ENCODE measurements at regions not wholly inside any gene's neighbourhood (a gene's known extent, or its start where the extent isn't known, plus 50 kb on each side); places are given as distances from the start of the nearest gene placed in this dataset.
"Not testable (repeated sequence)": the region's sequence is repeated elsewhere in the genome, so short reads cannot be mapped to it uniquely, and the experiment has no call there.

DNA sequence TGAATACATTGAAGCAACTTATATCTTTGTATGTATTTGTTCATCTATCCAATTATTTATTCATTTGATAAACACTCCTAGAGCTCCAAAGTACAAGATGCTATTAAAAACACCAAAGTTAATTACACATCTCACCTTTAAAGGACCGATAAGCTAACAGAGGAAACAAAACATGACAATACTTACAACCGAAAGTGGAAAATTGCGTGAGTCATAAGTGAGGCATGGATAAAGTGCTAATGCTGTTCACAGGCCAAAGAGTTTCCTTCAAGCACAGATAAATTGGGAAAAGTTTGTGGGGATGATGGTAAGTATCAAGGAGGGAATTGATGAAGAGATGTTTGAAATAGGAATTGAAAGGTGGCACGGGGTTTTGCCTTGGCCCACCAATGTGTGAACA is 172.8 kb upstream of the KITLG start:
- peak; percentile 44 for DNase-seq (ENCODE audit: low spot score)

DNA sequence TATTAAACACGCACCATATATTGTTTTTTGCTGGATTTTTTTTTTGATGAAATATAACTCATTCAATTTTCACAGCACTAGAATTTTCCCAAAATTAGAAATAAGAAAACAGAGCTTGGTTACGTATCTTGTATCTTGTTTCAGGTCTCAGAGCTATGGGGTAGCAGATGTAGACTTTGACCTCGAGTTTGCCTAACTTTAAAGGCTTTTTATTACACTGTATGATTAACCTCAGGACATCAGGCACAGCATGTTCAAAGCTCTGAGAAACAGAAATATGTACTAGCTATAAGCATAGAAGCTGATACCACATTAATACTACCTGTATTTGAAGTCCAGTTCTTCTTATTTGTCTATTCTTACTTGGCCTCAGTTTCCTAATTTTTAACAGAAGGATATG is 171.9 kb upstream of the KITLG start:
- peak; percentile 81 for DNase-seq (ENCODE audit: low spot score)

DNA sequence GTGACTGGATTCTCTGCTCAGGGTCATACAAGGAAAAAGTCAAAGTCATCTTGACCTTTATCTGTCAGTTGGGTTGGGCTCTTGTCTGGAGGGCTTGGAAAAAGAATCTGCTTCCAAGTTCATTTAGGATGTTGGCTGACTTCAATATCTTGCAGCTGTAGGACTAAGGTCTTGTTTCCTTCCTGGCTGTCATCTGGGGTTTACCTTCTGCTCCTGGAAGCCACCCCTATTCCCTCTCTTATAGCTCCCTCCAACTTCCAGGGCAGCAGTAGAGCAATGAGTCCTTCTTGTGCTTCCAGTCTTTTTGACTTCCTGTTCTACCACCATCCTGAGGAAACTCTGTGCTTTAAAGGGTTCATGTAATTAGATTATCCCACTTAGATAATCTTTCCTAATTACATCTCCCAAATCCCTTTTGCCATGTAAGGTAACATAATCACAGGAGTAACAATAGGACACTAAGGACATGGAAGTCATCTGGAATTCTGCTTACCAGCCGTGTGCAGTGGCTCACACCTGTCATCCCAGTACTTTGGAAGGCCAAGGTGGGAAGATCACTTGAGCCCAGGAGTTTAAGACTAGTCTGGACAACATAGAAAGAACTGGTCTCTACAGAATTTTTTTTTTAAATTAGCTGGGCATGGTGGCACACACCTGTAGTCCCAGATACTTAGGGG is 170.7 kb upstream of the KITLG start:
- no peak for DNase-seq (ENCODE audit: low spot score)

DNA sequence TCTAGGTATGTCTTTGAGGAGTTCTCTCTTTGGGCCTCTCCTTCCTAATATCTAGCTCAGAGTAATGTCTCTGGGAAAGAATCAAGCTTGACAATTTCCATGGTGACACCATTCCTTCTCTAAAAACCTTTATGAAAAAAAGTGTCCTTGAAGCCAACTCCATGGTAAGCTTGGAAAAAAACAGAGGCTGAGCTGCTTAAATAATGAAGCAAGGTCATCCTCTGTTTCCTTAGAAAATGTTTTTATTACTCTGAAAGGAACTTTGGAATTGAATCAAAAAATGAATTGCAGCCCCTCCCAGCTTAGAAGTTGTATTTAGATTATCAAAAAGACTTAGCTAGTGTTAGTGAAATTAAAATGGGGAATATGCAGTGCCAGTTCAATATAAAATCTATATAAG is 166.1 kb upstream of the KITLG start:
- no peak for DNase-seq (ENCODE audit: low spot score)

DNA sequence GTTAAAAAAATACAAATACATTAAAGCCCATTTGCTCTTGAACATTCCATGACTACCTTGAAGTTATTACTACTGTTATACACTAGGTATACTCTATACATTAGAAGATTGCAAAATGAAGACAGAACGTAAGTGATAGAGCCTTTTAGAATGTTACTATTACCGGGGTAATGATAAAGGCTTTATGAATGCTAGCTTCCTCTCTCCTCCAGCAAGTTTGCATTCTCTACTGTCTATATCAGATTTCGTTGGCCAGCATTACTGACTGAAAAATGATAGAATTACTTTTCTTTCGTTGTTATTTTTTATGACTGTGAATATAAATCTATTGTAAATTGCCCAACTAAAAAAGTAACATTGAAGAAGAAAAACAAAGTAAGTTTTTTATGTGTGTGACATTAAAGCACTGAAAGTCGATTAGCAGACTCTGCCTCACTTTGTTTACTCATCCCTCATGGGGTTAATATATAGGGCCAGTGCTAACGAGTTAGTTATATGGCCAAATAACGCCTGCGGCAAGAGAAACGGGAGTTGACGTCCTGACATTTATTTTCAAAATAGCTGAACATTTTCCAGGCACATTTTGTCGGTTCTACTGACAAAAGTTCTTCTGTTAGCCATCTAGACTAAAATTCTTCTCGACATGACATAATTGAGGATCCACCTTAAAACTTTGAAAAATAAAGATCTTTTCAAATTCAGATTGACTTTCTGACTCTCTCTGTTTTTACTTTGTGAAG is 163.8 kb upstream of the KITLG start:
- no peak for DNase-seq (ENCODE audit: low spot score)

DNA sequence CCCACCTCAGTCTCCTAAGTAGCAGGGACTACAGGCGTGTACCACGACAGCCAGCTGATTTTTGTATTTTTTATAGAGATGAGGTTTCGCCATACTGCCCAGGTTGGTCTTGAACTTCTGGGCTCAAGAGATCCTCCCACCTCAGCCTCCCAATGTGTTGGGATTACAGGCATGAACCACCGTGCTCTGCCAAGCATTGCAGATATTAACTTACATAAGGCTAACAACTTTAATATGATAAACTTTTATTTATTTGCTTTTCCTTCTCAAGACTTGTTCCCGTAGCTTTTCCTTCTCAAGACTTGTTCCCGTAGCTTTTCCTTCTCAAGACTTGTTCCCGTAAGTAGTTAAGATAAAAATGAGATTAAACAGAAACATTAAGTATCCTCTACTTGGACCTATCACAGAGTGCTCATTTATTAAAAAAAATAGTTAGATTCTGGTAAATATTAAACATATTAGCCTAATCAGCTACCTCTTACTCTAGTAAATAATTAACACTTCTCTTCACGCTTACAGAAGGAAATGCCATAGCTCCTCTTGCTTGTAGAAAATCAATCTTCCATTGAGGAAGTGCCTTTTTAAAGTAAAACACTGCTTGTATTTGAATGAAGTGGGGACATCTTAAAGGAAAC is 157.7 kb upstream of the KITLG start:
- DNase-seq (ENCODE audit: low spot score) = no peak

DNA sequence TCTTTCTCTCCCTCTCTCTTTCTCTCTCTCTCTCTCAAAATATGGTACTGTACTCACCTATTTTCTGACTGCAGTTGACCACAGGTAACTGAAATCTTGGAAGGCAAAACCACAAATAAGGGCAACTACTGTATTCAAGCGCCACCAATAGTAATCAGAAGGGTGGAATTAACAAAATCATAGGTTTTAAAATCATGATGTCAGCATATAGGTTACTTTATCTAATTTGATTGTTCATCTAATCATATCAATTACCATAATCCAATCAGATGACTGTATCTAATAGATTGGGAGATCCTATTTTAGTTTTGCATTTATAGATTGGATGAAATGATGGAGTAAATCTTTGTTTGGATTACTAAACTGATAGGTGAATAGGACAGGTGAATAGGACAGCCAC is 155.8 kb upstream of the KITLG start:
- DNase-seq (ENCODE audit: low spot score) = no peak

DNA sequence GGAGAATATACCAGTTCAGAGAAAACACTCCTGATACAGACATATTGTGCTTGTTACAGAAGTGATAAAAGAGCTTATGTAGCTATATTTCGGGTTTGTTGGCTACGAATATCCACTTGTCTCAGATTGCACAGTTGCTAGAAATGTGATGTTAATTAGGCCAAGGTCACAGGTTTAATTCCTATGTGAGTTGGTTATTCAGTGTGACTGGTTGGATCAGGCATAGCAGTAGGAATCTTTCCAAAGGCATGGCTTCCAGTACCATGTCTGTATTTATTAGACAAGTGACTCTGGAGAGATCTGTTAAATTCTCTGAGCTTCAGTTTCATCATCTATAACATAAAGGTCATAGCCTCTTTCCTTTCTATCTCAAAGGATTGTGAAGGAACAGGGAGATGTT is 152.7 kb upstream of the KITLG start:
- DNase-seq (ENCODE audit: low spot score) = no peak

DNA sequence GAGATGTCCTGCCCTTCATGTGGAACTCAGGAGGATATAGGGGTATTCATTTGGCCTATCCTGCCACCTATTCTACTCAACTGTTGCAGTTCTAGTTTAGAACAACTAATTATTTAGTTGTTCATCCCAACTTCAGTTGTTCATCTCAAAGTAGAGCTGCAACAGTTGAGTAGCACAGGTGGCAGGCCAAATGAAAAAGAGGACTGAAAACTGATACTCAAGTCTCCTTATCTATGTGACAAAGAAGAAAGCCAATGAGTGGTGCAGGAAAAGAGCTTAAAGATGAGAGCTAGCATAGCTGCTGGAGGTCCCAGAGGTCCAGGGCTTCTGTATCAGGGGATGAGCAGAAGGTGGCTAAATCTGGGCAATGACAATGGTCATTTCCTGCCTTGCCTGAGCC is 148.9 kb upstream of the KITLG start:
- no peak for DNase-seq (ENCODE audit: low spot score)

DNA sequence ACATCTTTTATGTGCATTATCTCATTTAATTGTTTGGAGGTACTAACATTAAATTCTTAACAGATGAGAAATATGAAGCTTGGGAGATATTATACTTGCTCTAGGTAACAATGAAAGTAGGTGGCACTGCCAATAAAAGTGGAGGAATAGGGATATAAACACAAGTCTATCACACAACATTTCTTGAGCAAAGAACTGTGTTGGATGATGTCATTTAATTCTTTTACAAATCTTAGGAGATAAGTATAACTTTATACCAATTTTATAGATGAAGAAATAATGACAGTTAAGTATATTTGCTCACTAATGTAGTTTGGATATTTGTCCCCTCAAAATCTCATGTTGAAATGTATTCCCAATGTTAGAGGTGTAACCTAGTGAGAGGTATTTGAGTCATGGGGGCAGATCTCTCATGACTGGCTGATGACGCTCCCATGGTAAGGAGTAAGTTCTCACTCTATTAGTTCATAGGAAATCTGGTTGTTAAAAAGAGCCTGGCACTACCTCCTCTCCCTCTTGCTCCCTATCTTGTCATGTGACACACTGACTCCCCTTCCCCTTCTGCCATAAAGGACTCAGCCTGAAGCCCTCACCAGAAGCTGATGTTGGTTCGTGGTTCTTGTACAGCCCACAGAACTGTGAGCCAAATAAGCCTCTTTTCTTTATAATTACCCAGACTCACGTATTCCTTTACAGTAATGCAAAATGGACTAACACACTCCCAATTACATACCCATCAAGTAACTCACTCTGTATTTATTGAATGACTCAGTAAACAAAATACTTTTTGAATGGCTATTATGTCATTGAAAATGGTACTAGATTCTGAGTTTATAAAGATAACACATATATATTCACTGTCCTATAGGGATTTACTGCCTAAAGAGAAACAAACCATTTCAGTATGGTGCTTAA is 146.8 kb upstream of the KITLG start:
- DNase-seq (ENCODE audit: low spot score) = no peak

DNA sequence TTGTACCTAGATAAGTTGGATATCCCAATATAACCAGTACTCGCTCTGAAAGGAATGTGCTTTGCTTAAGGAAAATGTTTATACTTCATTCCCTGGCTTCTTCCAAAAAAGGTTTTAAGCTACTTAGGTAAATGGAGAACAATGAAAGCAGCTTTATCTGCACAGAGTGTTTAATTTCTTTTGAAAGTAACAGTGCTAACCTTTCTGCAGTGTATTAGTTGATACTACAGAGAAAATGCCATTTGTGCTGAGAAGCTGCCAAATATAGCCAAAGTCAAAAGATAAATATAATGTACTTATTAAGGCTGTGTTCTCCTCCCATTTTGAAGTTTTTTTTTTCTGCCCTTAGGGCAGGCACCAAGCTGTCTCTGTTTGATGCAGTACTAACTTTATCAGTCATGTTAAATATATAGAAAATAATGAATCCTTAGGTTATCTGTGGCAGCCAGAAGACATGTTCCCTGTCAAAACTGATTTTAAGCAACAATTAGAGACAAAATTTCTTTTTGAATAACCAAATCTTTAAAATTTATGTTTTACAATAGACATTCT is 145.4 kb upstream of the KITLG start:
- no peak for DNase-seq (ENCODE audit: low spot score)

DNA sequence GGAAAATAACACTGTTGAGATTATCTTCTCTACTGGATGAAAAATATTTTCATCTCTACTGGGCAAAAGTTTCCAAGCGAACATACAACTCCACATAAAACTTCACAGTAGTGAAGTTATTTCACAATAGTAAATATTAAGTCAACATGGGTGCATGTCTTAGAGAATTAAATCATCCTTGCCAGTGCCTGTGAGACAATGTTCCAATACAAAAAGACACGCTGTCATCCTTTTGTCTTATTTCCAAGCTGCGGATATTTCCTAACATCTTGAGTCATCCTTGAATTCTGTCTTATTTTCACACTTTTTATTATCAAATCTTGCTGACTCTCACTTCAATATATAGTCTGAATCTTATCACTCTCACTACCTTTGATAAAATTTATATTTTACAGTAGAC is 142.9 kb upstream of the KITLG start:
- DNase-seq (ENCODE audit: low spot score) = no peak

DNA sequence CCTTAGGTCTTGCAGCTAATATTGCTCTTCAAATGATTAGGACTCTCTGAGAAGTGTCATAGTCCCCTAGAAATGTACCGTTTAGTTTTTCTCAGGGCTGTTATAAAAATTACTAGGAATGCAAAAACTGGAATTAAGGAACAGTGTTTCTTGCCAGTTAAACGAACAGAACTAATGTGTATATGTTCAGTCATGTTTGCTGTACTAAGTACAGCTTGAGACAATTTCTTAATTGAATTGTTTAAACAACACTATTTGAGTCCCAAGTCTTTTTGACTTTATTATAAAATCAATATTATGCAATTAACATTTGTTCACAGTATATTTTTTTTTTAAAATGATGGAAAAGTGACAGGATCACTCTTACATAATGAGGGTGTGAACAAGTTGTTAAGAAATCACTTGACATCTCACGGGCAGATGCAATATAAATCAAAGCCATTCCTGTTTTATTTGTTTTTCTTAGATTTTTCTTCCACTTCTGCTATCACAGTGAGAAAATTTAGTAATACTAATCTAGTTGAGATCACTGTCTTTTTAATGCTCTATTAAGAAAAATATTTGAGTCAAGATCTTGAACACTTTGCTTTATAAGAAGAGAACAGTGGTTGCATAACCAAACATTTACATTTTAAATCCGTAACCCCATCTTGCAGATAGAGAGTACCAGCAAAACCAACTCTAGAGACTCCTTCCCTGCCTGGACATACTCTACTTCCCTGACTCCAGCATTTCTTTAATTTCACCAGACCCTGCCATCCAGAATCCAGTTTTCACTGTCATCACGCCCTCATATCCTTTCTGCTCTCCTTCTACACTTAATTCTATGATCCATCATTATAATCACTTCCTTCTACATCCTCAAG is 140.7 kb upstream of the KITLG start:
- no peak for DNase-seq (ENCODE audit: low spot score)

DNA sequence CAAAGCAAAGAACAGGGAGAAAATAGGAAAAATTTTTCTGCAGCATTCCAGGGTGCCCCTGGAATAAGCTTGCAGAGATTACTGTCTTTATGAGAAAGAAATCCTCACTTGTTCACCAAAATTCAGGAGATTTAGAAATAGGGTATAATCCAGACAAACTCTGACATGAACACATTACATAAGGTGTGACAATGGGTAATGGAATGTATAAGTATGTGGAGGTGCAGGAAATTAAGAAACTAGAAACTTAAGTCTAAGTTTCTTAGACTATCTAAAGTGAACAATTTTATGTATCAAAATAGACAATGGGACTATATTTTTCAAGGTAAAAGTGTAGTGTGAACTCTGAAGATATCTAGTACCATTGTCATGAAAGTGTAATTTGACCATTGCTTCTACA is 140.0 kb upstream of the KITLG start:
- no peak for DNase-seq (ENCODE audit: low spot score)

DNA sequence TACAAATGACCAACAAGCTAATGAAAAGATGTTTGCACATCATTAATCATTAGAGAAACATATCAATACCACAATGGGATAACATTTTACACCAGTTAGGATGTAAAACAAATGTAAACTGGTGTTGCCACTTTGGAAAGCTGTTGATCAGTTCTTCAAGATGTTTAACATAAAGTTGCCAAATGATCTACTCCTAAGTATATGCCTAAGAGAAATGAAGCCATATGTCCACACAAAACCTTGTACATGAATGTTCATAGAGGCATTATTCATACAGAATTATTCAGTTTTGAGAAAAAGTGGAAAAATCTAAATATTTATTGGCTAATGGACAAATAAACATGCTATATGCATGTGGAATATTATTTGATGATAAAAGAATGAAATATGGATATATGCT is 136.9 kb upstream of the KITLG start:
- no peak for DNase-seq (ENCODE audit: low spot score)

DNA sequence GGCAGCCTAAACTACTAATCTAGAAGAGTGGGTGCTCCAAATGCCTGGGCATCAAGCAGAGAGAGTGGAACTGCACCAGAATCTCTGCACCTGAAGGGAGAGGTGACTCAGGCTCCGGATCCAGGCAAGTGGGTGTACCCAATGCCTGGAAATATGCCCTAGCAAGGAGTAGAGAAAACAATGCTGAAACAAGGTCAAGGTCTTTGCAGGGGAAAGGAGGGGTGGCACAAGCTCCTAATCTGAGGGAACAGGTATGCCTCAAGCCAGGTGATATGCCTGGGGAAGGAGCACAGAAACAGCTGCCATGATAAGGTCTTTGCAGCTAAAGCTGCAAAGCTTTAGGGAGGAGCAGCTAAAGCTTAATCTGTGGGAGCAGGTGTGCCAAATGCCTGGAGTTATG is 136.0 kb upstream of the KITLG start:
- no peak for DNase-seq (ENCODE audit: low spot score)

DNA sequence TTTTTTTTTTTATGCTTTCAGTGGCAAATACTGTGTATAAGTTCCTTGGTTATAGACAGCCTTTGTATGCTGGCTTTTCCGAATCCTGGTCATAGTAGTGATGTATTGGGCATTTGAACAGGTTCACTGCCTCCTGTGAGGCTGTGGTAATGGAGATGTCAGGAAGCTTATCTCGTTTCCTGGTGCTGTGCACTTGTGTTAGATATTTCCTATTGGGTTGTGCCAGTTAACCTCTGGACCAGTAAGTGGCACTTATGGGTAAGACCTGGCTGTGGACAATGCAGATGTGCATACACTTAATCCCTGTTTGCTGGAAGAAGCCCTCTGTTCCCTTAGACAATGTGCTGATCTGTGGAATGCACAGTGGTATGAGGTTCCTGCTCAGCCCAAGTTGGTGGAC is 135.4 kb upstream of the KITLG start:
- DNase-seq (ENCODE audit: low spot score) = no peak

DNA sequence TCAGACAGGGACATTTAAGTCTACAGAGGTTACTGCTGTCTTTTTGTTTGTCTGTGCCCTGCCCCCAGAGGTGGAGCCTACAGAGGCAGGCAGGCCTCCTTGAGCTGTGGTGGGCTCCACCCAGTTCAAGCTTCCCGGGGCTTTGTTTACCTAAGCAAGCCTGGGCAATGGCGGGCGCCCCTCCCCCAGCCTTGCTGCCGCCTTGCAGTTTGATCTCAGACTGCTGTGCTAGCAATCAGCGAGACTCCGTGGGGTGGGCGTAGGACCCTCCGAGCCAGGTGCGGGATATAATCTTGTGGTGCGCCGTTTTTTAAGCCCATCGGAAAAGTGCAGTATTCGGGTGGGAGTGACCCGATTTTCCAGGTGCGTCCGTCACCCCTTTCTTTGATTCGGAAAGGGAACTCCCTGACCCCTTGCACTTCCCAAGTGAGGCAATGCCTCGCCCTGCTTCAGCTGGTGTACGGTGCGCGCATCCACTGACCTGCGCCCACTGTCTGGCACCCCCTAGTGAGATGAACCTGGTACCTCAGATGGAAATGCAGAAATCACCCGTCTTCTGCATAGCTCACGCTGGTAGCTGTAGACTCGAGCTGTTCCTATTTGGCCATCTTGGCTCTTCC is 134.1 kb upstream of the KITLG start:
- DNase-seq (ENCODE audit: low spot score) = not testable (repeated sequence)

DNA sequence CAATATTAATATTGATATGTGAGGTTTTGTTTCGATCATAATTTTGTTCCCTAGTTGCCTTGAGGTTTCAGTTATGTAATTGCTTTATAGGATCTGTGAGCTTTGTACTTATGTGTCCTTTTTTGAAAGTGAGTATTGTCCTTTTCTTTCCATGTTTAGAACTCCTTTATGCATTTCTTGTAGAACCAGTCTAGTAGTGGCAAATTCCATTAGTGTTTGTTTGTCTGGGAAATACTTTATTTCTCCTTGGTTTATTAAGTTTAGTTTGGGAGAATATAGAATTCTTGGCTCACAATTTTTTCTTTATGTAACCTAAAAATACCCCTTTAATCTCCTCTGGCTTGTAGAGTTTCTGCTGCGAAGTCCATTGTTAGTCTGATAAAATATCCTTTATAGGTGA is 127.5 kb upstream of the KITLG start:
- no peak for DNase-seq (ENCODE audit: low spot score)

DNA sequence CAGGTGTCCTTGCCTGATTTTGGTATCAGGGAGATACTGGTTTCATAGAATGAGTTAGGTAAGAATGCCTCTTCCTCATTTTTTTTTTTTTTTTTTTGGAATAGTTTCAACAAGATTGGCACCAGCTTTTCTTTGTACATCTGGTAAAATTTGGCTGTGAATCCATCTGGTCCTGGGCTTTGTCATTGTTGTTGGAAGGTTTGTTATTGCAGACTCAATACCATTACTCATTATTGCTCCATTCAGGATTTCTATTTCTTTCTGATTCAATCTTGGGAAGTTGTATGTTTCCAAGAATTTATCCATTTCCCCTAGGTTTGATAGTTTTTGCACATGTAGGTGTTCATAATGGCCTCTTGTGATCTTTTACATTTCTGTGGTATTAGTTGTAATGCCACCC is 126.0 kb upstream of the KITLG start:
- no peak for DNase-seq (ENCODE audit: low spot score)

DNA sequence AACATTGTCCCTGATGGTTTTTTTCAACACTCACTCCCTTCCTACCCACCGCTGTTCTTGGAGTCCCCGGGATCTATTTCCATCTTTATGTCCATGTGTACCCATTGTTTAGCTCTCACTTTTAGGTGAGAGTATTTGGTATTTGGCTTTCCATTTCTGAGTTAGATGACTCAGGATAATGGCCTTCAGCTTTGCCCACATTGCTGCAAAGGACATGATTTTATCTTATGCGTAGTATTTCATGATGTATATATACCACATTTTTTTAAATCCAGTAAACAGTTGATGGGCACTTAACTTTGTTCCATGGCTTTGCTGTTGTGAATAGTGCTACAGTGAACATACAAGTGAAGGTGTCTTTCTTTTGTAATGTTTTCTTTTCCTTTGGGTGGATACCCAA is 123.5 kb upstream of the KITLG start:
- DNase-seq (ENCODE audit: low spot score) = no peak
